ENCODE measurements at regions not wholly inside any gene's neighbourhood (a gene's known extent, or its start where the extent isn't known, plus 50 kb on each side); places are given as distances from the start of the nearest gene placed in this dataset.
A peak's percentile ranks its signal among the peaks of the same experiment; 100 is the strongest.

GRCh38 chr1:105172788-105173187 is 1423.1 kb downstream of the AMY1C start:
- TF ChIP-seq EZH2 (IDR thresholded peaks at IDR 0.05; ENCODE audit: borderline replicate concordance, low read depth, low read length, poor library complexity, severe bottlenecking) (no peak), CTCF (conservative IDR thresholded peaks at IDR 0.05; ENCODE audit: low read depth, low read length) (no peak)
- Histone ChIP-seq H3K27me3 (replicated peaks; ENCODE audit: insufficient read depth, low read depth, low read length, poor library complexity) (no peaks in the 10 kb centered on the region), H3K27ac (ENCODE audit: low read depth, low read length, poor library complexity, severe bottlenecking) (no peak overlapping the region), H3K36me3 (ENCODE audit: insufficient read depth, low read length, poor library complexity, severe bottlenecking) (no peaks in the 10 kb centered on the region), H3K4me1 (ENCODE audit: insufficient read depth, low read length, poor library complexity, severe bottlenecking) (peaks cover 4% of the 10 kb centered on the region), H3K9me3 (ENCODE audit: low read depth, low read length, poor library complexity, severe bottlenecking) (no peaks in the 10 kb centered on the region), H3K4me3 (ENCODE audit: low read depth, low read length, poor library complexity, severe bottlenecking) (no peak overlapping the region)
- ChIA-PET CTCF (no interaction called here), POLR2A (ENCODE audit: low non-redundant PET) (no interaction called here)
- intact Hi-C loops (cut with micrococcal nuclease; ENCODE audit: unreplicated experiment): no loop called here
- BruUV-seq (replicated peaks): no TSS peak
- peak; percentile 35 for DNase-seq (ENCODE audit: low spot score)

GRCh38 chr1:105180789-105181188 is 1431.1 kb downstream of the AMY1C start:
- no TSS peak for BruUV-seq (replicated peaks)
- Histone ChIP-seq H3K4me3 (ENCODE audit: low read depth, low read length, poor library complexity, severe bottlenecking) (no peak overlapping the region), H3K27me3 (replicated peaks; ENCODE audit: insufficient read depth, low read depth, low read length, poor library complexity) (no peaks in the 10 kb centered on the region), H3K36me3 (ENCODE audit: insufficient read depth, low read length, poor library complexity, severe bottlenecking) (no peaks in the 10 kb centered on the region), H3K9me3 (ENCODE audit: low read depth, low read length, poor library complexity, severe bottlenecking) (no peaks in the 10 kb centered on the region), H3K27ac (ENCODE audit: low read depth, low read length, poor library complexity, severe bottlenecking) (no peak overlapping the region), H3K4me1 (ENCODE audit: insufficient read depth, low read length, poor library complexity, severe bottlenecking) (no peaks in the 10 kb centered on the region)
- intact Hi-C loops (cut with micrococcal nuclease; ENCODE audit: unreplicated experiment): no loop called here
- CTCF ChIA-PET: no interaction called here
- POLR2A ChIA-PET (ENCODE audit: low non-redundant PET): no interaction called here
- DNase-seq (ENCODE audit: low spot score): no peak
- no peak for TF ChIP-seq CTCF (conservative IDR thresholded peaks at IDR 0.05; ENCODE audit: low read depth, low read length)
- TF ChIP-seq EZH2 (IDR thresholded peaks at IDR 0.05; ENCODE audit: borderline replicate concordance, low read depth, low read length, poor library complexity, severe bottlenecking): no peak

DNA sequence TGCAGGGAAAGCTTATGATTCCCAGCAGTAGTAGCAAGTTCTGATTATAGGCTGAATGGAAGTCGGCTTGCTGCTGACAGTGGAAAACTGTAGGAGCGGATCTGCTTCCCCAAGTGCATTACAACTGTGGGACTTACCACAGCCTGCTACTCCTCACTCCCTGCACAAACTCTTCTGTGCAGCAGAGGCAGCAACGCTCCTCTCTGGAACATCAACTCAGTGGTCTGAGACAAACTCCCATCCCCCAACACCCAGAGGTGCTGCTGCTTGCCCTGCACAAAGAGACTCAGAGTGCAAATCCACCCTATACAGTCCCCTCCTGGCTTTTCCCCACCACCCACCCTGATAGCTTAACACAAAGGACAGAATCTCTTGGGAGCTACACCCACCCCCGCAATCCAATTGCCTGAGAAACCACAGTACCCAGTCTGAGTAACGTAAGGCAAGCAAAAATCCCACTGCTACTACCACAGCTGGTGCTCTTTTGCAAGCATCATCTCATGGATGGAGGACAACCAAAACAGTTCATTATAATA is 1455.2 kb downstream of the AMY1C start:
- no TSS peak for BruUV-seq (replicated peaks)
- POLR2A ChIA-PET (ENCODE audit: low non-redundant PET): no interaction called here
- intact Hi-C loops (cut with micrococcal nuclease; ENCODE audit: unreplicated experiment): no loop called here

More for the DNA sequence above, 1455.2 kb downstream of the AMY1C start:
- no peak for TF ChIP-seq CTCF (conservative IDR thresholded peaks at IDR 0.05; ENCODE audit: low read depth, low read length)
- no peak for TF ChIP-seq EZH2 (IDR thresholded peaks at IDR 0.05; ENCODE audit: borderline replicate concordance, low read depth, low read length, poor library complexity, severe bottlenecking)
- Histone ChIP-seq H3K4me1 (ENCODE audit: insufficient read depth, low read length, poor library complexity, severe bottlenecking) (no peaks in the 10 kb centered on the region), H3K4me3 (ENCODE audit: low read depth, low read length, poor library complexity, severe bottlenecking) (no peak overlapping the region), H3K36me3 (ENCODE audit: insufficient read depth, low read length, poor library complexity, severe bottlenecking) (no peaks in the 10 kb centered on the region), H3K9me3 (ENCODE audit: low read depth, low read length, poor library complexity, severe bottlenecking) (no peaks in the 10 kb centered on the region), H3K27ac (ENCODE audit: low read depth, low read length, poor library complexity, severe bottlenecking) (no peak overlapping the region), H3K27me3 (replicated peaks; ENCODE audit: insufficient read depth, low read depth, low read length, poor library complexity) (no peaks in the 10 kb centered on the region)
- DNase-seq (ENCODE audit: low spot score): no peak
- CTCF ChIA-PET: no interaction called here

All from A673 (cell line).